NCI-H2227 treated with DMSO at 0.1 percent for 48 hours (cell line): ENCODE measurements at regions not wholly inside any gene's neighbourhood (a gene's known extent, or its start where the extent isn't known, plus 50 kb on each side); places are given as distances from the start of the nearest gene placed in this dataset.

ENCODE experiments used
- DNase-seq: peaks from one replicate; lab custom pipeline; 2025; lab: John Stamatoyannopoulos, UW

- DNase-seq = no peak
These were observed 2110.3 kb upstream of the CELF4 start for GRCh38 chr18:39675906-39676305.

GRCh38 chr18:39675368-39675767 lies 2109.8 kb upstream of the CELF4 start:
- DNase-seq = no peak

- DNase-seq = no peak
These were observed 2106.6 kb upstream of the CELF4 start for GRCh38 chr18:39672171-39672570.

GRCh38 chr18:39667905-39668304 lies 2102.3 kb upstream of the CELF4 start:
- no peak for DNase-seq

GRCh38 chr18:39666541-39666940 lies 2100.9 kb upstream of the CELF4 start:
- no peak for DNase-seq

- no peak for DNase-seq
These were observed 2096.3 kb upstream of the CELF4 start for GRCh38 chr18:39661856-39662366.

- no peak for DNase-seq
These were observed 2094.5 kb upstream of the CELF4 start for GRCh38 chr18:39660141-39660540.

- no peak for DNase-seq
These were observed 2089.7 kb upstream of the CELF4 start for GRCh38 chr18:39655341-39655740.

GRCh38 chr18:39653221-39653620 lies 2087.6 kb upstream of the CELF4 start:
- DNase-seq = no peak

- no peak for DNase-seq
These were observed 2083.0 kb upstream of the CELF4 start for GRCh38 chr18:39648616-39649015.

- no peak for DNase-seq
These were observed 2082.3 kb upstream of the CELF4 start for GRCh38 chr18:39647627-39648534.

- no peak for DNase-seq
These were observed 2072.6 kb upstream of the CELF4 start for GRCh38 chr18:39638224-39638623.

GRCh38 chr18:39636931-39637330 lies 2071.3 kb upstream of the CELF4 start:
- no peak for DNase-seq

GRCh38 chr18:39635966-39636365 lies 2070.4 kb upstream of the CELF4 start:
- DNase-seq = no peak

- DNase-seq = no peak
These were observed 2069.6 kb upstream of the CELF4 start for GRCh38 chr18:39635192-39635591.

- no peak for DNase-seq
These were observed 2062.3 kb upstream of the CELF4 start for GRCh38 chr18:39627936-39628335.

GRCh38 chr18:39624961-39625360 lies 2059.4 kb upstream of the CELF4 start:
- no peak for DNase-seq

- DNase-seq = no peak
These were observed 2056.8 kb upstream of the CELF4 start for GRCh38 chr18:39622431-39622830.

GRCh38 chr18:39620551-39621168 lies 2055.1 kb upstream of the CELF4 start:
- DNase-seq = no peak

GRCh38 chr18:39618265-39619003 lies 2052.8 kb upstream of the CELF4 start:
- no peak for DNase-seq

- DNase-seq = no peak
These were observed 2045.9 kb upstream of the CELF4 start for GRCh38 chr18:39611381-39612100.

- DNase-seq = no peak
These were observed 2041.4 kb upstream of the CELF4 start for GRCh38 chr18:39607034-39607433.
